Mucosa of rectum (tissue), 2 donors: ENCODE measurements at regions not wholly inside any gene's neighbourhood (a gene's known extent, or its start where the extent isn't known, plus 50 kb on each side); places are given as distances from the start of the nearest gene placed in this dataset.
"Not testable (repeated sequence)": the region's sequence is repeated elsewhere in the genome, so short reads cannot be mapped to it uniquely, and the experiment has no call there.

Source experiments
- H3K27ac ChIP-seq, 2 donors: one replicate each; pipeline ENCODE4 v1.7.0; 2013; ENCODE audit warnings: inconsistent platforms in 2 of 2, low read depth in 2 of 2, low read length in 2 of 2
- H3K27me3 ChIP-seq, 2 donors: one replicate each; pipeline ENCODE4 v1.7.0; 2013; ENCODE audit warnings: low read length in 2 of 2; ENCODE audit not compliant: control insufficient read depth in 2 of 2, insufficient read depth in 2 of 2
- H3K36me3 ChIP-seq, 2 donors: one replicate each; pipeline ENCODE4 v1.7.0; 2013; ENCODE audit warnings: low read length in 2 of 2; ENCODE audit not compliant: control insufficient read depth in 2 of 2, insufficient read depth in 2 of 2
- H3K4me1 ChIP-seq, 2 donors: one replicate each; pipeline ENCODE4 v1.7.0; 2013; ENCODE audit warnings: low read length in 2 of 2, mild to moderate bottlenecking in 1 of 2; ENCODE audit not compliant: control insufficient read depth in 2 of 2, insufficient read depth in 2 of 2
- H3K4me3 ChIP-seq, 2 donors: one replicate each; pipeline ENCODE4 v1.7.0; 2013; ENCODE audit warnings: low read length in 2 of 2
- H3K9ac ChIP-seq, 2 donors: one replicate each; pipeline ENCODE4 v1.7.0; 2013; ENCODE audit warnings: low read length in 2 of 2, low read depth in 1 of 2, mild to moderate bottlenecking in 1 of 2
- H3K9me3 ChIP-seq, 2 donors: one replicate each; pipeline ENCODE4 v1.7.0; 2013; ENCODE audit warnings: low read length in 2 of 2; ENCODE audit not compliant: control insufficient read depth in 2 of 2
- donor health status: healthy.
- donor health status: Normal muscosa, but diverticular disease.

- H3K4me1 ChIP-seq, H3K9ac ChIP-seq, H3K27ac ChIP-seq: not testable (repeated sequence)
Measured at GRCh38 chr3:86389759-86390158, 601.2 kb downstream of the VGLL3 start.

GRCh38 chr3:86388820-86389219 lies 602.1 kb downstream of the VGLL3 start:
- Histone ChIP-seq H3K9ac (no peak overlapping the region), H3K4me3 (no peak overlapping the region), H3K4me1 (no peaks in the 10 kb centered on the region), H3K27ac (no peak overlapping the region), H3K9me3 (no peaks in the 10 kb centered on the region), H3K27me3 (no peaks in the 10 kb centered on the region), H3K36me3 (no peaks in the 10 kb centered on the region)

More at GRCh38 chr3:86389759-86390158, 601.2 kb downstream of the VGLL3 start:
- not testable (repeated sequence) for H3K9me3 ChIP-seq, H3K4me3 ChIP-seq, H3K27me3 ChIP-seq, H3K36me3 ChIP-seq

- H3K9ac ChIP-seq, result no peak overlapping the region
- H3K27ac ChIP-seq, result no peak overlapping the region
- no peaks in the 10 kb centered on the region for H3K36me3 ChIP-seq
- no peaks in the 10 kb centered on the region for H3K4me1 ChIP-seq
- H3K27me3 ChIP-seq, result no peaks in the 10 kb centered on the region
- H3K9me3 ChIP-seq, result no peaks in the 10 kb centered on the region
- H3K4me3 ChIP-seq, result no peak overlapping the region
Measured at GRCh38 chr3:86382556-86382955, 608.4 kb downstream of the VGLL3 start.

GRCh38 chr3:86381247-86381646 lies 609.7 kb downstream of the VGLL3 start:
- Histone ChIP-seq H3K36me3 (no peaks in the 10 kb centered on the region), H3K4me1 (no peaks in the 10 kb centered on the region), H3K27me3 (no peaks in the 10 kb centered on the region), H3K27ac (no peak overlapping the region), H3K9ac (no peak overlapping the region), H3K9me3 (no peaks in the 10 kb centered on the region), H3K4me3 (no peak overlapping the region)

- no peaks in the 10 kb centered on the region for H3K4me1 ChIP-seq
- H3K9ac ChIP-seq, result no peak overlapping the region
- H3K4me3 ChIP-seq, result no peak overlapping the region
Measured at GRCh38 chr3:86379280-86379679, 611.7 kb downstream of the VGLL3 start.

GRCh38 chr3:86378829-86379228 lies 612.1 kb downstream of the VGLL3 start:
- Histone ChIP-seq H3K27ac (no peak overlapping the region), H3K4me1 (no peaks in the 10 kb centered on the region), H3K36me3 (no peaks in the 10 kb centered on the region), H3K9me3 (no peaks in the 10 kb centered on the region), H3K4me3 (no peak overlapping the region), H3K27me3 (no peaks in the 10 kb centered on the region), H3K9ac (no peak overlapping the region)

More at GRCh38 chr3:86379280-86379679, 611.7 kb downstream of the VGLL3 start:
- no peaks in the 10 kb centered on the region for H3K36me3 ChIP-seq
- no peaks in the 10 kb centered on the region for H3K27me3 ChIP-seq
- no peaks in the 10 kb centered on the region for H3K9me3 ChIP-seq
- no peak overlapping the region for H3K27ac ChIP-seq

GRCh38 chr3:86335566-86335965 lies 655.4 kb downstream of the VGLL3 start:
- H3K4me3 ChIP-seq, H3K9me3 ChIP-seq, H3K4me1 ChIP-seq, H3K36me3 ChIP-seq, H3K27ac ChIP-seq, H3K9ac ChIP-seq, H3K27me3 ChIP-seq: not testable (repeated sequence)

- H3K4me3 ChIP-seq, result no peak overlapping the region
- H3K27ac ChIP-seq, result no peak overlapping the region
- no peaks in the 10 kb centered on the region for H3K4me1 ChIP-seq
- no peaks in the 10 kb centered on the region for H3K9me3 ChIP-seq
- H3K9ac ChIP-seq, result no peak overlapping the region
- H3K36me3 ChIP-seq, result no peaks in the 10 kb centered on the region
- no peaks in the 10 kb centered on the region for H3K27me3 ChIP-seq
Measured at GRCh38 chr3:86333636-86334035, 657.3 kb downstream of the VGLL3 start.

GRCh38 chr3:86303935-86304334 lies 687.0 kb downstream of the VGLL3 start:
- H3K9me3 ChIP-seq, result no peaks in the 10 kb centered on the region
- H3K4me3 ChIP-seq, result no peak overlapping the region
- H3K36me3 ChIP-seq, result no peaks in the 10 kb centered on the region
- no peaks in the 10 kb centered on the region for H3K4me1 ChIP-seq
- H3K27ac ChIP-seq, result no peak overlapping the region
- no peak overlapping the region for H3K9ac ChIP-seq
- no peaks in the 10 kb centered on the region for H3K27me3 ChIP-seq

GRCh38 chr3:86282106-86282787 lies 708.7 kb downstream of the VGLL3 start:
- no peaks in the 10 kb centered on the region for H3K9me3 ChIP-seq
- H3K9ac ChIP-seq, result no peak overlapping the region
- no peak overlapping the region for H3K27ac ChIP-seq
- H3K4me3 ChIP-seq, result no peak overlapping the region
- no peaks in the 10 kb centered on the region for H3K36me3 ChIP-seq
- no peaks in the 10 kb centered on the region for H3K4me1 ChIP-seq
- no peaks in the 10 kb centered on the region for H3K27me3 ChIP-seq
